ENCODE measurements at regions not wholly inside any gene's neighbourhood (a gene's known extent, or its start where the extent isn't known, plus 50 kb on each side); places are given as distances from the start of the nearest gene placed in this dataset.

DNA sequence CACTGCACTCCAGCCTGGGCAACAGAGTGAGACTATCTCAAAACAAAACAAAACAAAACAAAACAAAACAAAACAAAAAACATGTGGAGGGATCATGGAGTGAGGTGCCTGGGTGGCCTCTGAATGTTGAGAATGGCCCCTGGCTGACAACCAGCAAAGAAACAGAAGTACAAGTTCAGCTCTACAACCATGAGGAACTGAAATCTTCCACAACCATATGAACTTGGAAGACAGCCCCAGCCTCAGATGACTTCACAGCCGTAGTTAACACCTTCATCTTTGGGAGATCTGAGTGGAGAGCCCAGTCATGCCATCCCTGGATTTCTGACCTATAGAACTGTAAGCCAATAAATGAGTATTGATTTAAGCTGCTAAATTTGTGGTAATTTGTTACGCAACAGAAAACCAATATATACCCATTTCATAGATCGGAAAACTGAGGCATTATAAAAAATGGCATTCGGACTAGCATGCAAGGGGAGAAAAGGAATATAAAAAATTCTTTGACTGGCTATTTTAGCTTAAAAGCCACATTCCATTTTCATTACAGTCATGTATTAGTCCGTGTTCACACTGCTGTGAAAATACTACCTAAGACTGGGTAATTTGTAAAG, 138.7 kb upstream of the RAPGEF2 start:
- ATAC-seq (ENCODE audit: poor library complexity) (no peak), DNase-seq (peak in 1 of 14 experiments; percentile 3)
- Histone ChIP-seq H3K36me3 (ENCODE audit: insufficient read depth, low read length) (no peaks in the 10 kb centered on the region), H3K27ac (ENCODE audit: low read depth in 1 of 2, low read length in 2 of 2) (no peak overlapping the region), H3K4me3 (ENCODE audit: low read length) (no peak overlapping the region), H3K4me1 (ENCODE audit: insufficient read depth, low read length) (no peaks in the 10 kb centered on the region), H3K9me3 (ENCODE audit: control insufficient read depth in 1 of 2, insufficient read depth in 1 of 2, low read length in 2 of 2) (no peaks in the 10 kb centered on the region), H3K27me3 (ENCODE audit: control insufficient read depth in 1 of 2, insufficient read depth in 2 of 2, low read length in 2 of 2) (no peaks in the 10 kb centered on the region)
- intact Hi-C loops (cut with DNase I, micrococcal nuclease) = no loop called here
- no peaks in the 10 kb centered on the region for H3K4me1 Mint-ChIP-seq (ENCODE audit: low read depth)
- no peaks in the 10 kb centered on the region for H3K27me3 Mint-ChIP-seq
- H3K4me3 Mint-ChIP-seq = no peak overlapping the region
- no peaks in the 10 kb centered on the region for H3K36me3 Mint-ChIP-seq (ENCODE audit: low read depth)
- ChIA-PET POLR2A (no interaction called here), CTCF (no interaction called here)
- peaks cover 5% of the 10 kb centered on the region for H3K9me3 Mint-ChIP-seq
- TF ChIP-seq, protein P1, sequence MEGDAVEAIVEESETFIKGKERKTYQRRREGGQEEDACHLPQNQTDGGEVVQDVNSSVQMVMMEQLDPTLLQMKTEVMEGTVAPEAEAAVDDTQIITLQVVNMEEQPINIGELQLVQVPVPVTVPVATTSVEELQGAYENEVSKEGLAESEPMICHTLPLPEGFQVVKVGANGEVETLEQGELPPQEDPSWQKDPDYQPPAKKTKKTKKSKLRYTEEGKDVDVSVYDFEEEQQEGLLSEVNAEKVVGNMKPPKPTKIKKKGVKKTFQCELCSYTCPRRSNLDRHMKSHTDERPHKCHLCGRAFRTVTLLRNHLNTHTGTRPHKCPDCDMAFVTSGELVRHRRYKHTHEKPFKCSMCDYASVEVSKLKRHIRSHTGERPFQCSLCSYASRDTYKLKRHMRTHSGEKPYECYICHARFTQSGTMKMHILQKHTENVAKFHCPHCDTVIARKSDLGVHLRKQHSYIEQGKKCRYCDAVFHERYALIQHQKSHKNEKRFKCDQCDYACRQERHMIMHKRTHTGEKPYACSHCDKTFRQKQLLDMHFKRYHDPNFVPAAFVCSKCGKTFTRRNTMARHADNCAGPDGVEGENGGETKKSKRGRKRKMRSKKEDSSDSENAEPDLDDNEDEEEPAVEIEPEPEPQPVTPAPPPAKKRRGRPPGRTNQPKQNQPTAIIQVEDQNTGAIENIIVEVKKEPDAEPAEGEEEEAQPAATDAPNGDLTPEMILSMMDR (IDR thresholded peaks at IDR 0.05) = no peak
- H3K27ac Mint-ChIP-seq = no peak overlapping the region

DNA sequence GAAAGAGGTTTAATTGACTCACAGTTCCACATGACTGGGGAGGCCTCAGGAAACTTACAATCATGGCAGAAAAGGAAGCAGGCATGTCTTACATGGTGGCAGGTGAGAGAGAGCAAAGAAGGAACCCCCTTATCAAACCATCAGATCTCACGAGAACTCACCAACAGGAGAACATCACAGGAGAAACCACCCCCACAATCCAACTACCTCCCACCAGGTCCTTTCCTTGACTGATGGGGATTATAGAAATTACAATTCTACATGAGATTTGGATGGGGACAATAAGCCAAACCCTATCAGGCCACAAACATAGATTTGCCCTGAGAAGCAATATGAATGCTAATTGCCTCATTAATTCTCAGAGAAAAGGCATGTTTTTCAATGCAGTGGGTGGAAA, 138.2 kb upstream of the RAPGEF2 start:
- no peaks in the 10 kb centered on the region for H3K27me3 ChIP-seq (ENCODE audit: control insufficient read depth in 1 of 2, insufficient read depth in 2 of 2, low read length in 2 of 2)
- CTCF ChIA-PET = interaction anchor here (0.6 kb wide), 1 partner anchor 10 kb away, joined by 3 read pairs; no protein-coding TSS in a partner anchor
- DNase-seq (no peak), ATAC-seq (ENCODE audit: poor library complexity) (no peak)
- H3K27ac ChIP-seq (ENCODE audit: low read depth in 1 of 2, low read length in 2 of 2) = no peak overlapping the region
- no peaks in the 10 kb centered on the region for H3K27me3 Mint-ChIP-seq
- H3K9me3 Mint-ChIP-seq = peaks cover 5% of the 10 kb centered on the region
- no peak overlapping the region for H3K4me3 Mint-ChIP-seq
- intact Hi-C loops (cut with DNase I, micrococcal nuclease) = no loop called here
- H3K4me3 ChIP-seq (ENCODE audit: low read length) = no peak overlapping the region
- TF ChIP-seq, protein P1 (IDR thresholded peaks at IDR 0.05) = no peak
- POLR2A ChIA-PET = no interaction called here
- H3K36me3 Mint-ChIP-seq (ENCODE audit: low read depth) = no peaks in the 10 kb centered on the region
- no peaks in the 10 kb centered on the region for H3K4me1 ChIP-seq (ENCODE audit: insufficient read depth, low read length)
- H3K36me3 ChIP-seq (ENCODE audit: insufficient read depth, low read length) = no peaks in the 10 kb centered on the region
- H3K9me3 ChIP-seq (ENCODE audit: control insufficient read depth in 1 of 2, insufficient read depth in 1 of 2, low read length in 2 of 2) = no peaks in the 10 kb centered on the region
- no peak overlapping the region for H3K27ac Mint-ChIP-seq
- no peaks in the 10 kb centered on the region for H3K4me1 Mint-ChIP-seq (ENCODE audit: low read depth)

DNA sequence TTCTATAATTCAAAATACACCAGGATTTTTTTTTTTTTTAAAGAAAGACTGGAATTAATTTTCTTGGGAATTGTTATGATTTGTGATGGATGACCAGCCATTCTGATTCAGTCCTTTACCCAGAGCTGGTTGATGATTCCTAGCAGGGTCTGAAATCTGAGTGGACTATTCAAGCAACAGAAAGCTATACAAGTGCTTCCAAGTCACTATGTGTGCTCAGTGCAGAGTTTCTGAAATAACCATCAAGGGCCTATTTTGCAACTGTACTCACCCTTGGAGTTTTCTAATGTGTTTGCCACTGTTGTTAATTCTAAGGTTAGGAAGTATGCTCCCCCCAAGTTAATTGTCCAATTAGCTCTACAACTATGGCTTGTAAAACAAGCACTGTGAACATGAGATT, 137.7 kb upstream of the RAPGEF2 start:
- TF ChIP-seq, protein P1 (IDR thresholded peaks at IDR 0.05) = no peak
- Mint-ChIP-seq H3K27me3 (no peaks in the 10 kb centered on the region), H3K4me1 (ENCODE audit: low read depth) (no peaks in the 10 kb centered on the region), H3K36me3 (ENCODE audit: low read depth) (no peaks in the 10 kb centered on the region), H3K27ac (no peak overlapping the region), H3K9me3 (peaks cover 5% of the 10 kb centered on the region), H3K4me3 (no peak overlapping the region)
- DNase-seq (no peak), ATAC-seq (ENCODE audit: poor library complexity) (no peak)
- Histone ChIP-seq H3K27me3 (ENCODE audit: control insufficient read depth in 1 of 2, insufficient read depth in 2 of 2, low read length in 2 of 2) (no peaks in the 10 kb centered on the region), H3K4me3 (ENCODE audit: low read length) (no peak overlapping the region), H3K27ac (ENCODE audit: low read depth in 1 of 2, low read length in 2 of 2) (no peak overlapping the region), H3K9me3 (ENCODE audit: control insufficient read depth in 1 of 2, insufficient read depth in 1 of 2, low read length in 2 of 2) (no peaks in the 10 kb centered on the region), H3K4me1 (ENCODE audit: insufficient read depth, low read length) (no peaks in the 10 kb centered on the region), H3K36me3 (ENCODE audit: insufficient read depth, low read length) (no peaks in the 10 kb centered on the region)
- intact Hi-C loops (cut with DNase I, micrococcal nuclease) = no loop called here
- ChIA-PET CTCF (interaction anchor here (0.6 kb wide), 1 partner anchor 9 kb away, joined by 3 read pairs; no protein-coding TSS in a partner anchor), POLR2A (no interaction called here)

Data from CD4-positive, alpha-beta T cell (primary cell).